Glutamatergic neuron (in vitro differentiated cells): ENCODE measurements at regions not wholly inside any gene's neighbourhood (a gene's known extent, or its start where the extent isn't known, plus 50 kb on each side); places are given as distances from the start of the nearest gene placed in this dataset.

Experiments used
- DNase-seq: peaks from one replicate; pipeline ENCODE4 v3.0.0; 2022
- H3K27ac Mint-ChIP-seq: one replicate; pipeline ENCODE4 v1.8.0; 2020; ENCODE audit warnings: mild to moderate bottlenecking, mixed read lengths, inconsistent platforms; ENCODE audit not compliant: unreplicated experiment
- H3K27me3 Mint-ChIP-seq: one replicate; pipeline ENCODE4 v1.8.0; 2020; ENCODE audit warnings: mild to moderate bottlenecking, moderate library complexity, mixed read lengths, inconsistent platforms; ENCODE audit not compliant: unreplicated experiment
- H3K36me3 Mint-ChIP-seq: one replicate; pipeline ENCODE4 v1.8.0; 2020; ENCODE audit warnings: mild to moderate bottlenecking, mixed read lengths, inconsistent platforms; ENCODE audit not compliant: unreplicated experiment
- H3K4me1 Mint-ChIP-seq: one replicate; pipeline ENCODE4 v1.8.0; 2020; ENCODE audit warnings: mild to moderate bottlenecking, low read depth, mixed read lengths, inconsistent platforms; ENCODE audit not compliant: unreplicated experiment
- H3K4me3 Mint-ChIP-seq: one replicate; pipeline ENCODE4 v1.8.0; 2020; ENCODE audit warnings: mild to moderate bottlenecking, mixed read lengths, inconsistent platforms; ENCODE audit not compliant: unreplicated experiment
- H3K9me3 Mint-ChIP-seq: one replicate; pipeline ENCODE4 v1.8.0; 2020; ENCODE audit warnings: mild to moderate bottlenecking, moderate library complexity, mixed read lengths, inconsistent platforms; ENCODE audit not compliant: unreplicated experiment
- TF ChIP-seq, protein P1 (sequence below): fragments of 200-600 bp; sonication (generic); IDR thresholded peaks from one replicate; pipeline ENCODE4 v1.5.0; 2021; ENCODE audit not compliant: partially characterized antibody, unreplicated experiment

- DNase-seq, result no peak
- Mint-ChIP-seq H3K27ac (no peak overlapping the region), H3K4me1 (no peaks in the 10 kb centered on the region), H3K27me3 (no peaks in the 10 kb centered on the region), H3K9me3 (no peaks in the 10 kb centered on the region), H3K36me3 (no peaks in the 10 kb centered on the region), H3K4me3 (no peak overlapping the region)
- TF ChIP-seq, protein P1, sequence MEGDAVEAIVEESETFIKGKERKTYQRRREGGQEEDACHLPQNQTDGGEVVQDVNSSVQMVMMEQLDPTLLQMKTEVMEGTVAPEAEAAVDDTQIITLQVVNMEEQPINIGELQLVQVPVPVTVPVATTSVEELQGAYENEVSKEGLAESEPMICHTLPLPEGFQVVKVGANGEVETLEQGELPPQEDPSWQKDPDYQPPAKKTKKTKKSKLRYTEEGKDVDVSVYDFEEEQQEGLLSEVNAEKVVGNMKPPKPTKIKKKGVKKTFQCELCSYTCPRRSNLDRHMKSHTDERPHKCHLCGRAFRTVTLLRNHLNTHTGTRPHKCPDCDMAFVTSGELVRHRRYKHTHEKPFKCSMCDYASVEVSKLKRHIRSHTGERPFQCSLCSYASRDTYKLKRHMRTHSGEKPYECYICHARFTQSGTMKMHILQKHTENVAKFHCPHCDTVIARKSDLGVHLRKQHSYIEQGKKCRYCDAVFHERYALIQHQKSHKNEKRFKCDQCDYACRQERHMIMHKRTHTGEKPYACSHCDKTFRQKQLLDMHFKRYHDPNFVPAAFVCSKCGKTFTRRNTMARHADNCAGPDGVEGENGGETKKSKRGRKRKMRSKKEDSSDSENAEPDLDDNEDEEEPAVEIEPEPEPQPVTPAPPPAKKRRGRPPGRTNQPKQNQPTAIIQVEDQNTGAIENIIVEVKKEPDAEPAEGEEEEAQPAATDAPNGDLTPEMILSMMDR, result no peak
These were observed 63.3 kb upstream of the MAGI3 start for GRCh38 chr1:113326976-113327375.

DNA sequence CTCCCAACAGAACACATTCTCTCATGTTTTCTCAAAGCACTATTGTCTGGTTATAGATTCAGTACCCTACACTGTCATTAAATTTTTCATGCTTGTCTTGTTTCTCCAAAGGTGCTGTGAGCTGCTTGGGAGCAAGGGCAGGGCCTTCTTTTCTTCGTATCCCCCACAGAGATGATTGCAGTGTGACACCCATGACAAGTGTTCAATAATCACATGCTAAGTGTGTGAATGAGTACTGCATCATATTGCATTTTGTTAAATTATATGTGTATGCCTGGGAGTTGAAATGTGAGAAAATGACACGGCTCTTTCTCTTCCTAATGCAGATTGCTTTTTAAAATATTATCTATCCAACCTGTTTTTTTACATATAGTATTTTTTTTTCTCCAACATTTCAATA is 57.3 kb upstream of the MAGI3 start:
- no peak overlapping the region for H3K4me3 Mint-ChIP-seq
- H3K9me3 Mint-ChIP-seq, result no peaks in the 10 kb centered on the region
- H3K4me1 Mint-ChIP-seq, result no peaks in the 10 kb centered on the region
- H3K27me3 Mint-ChIP-seq, result no peaks in the 10 kb centered on the region
- no peaks in the 10 kb centered on the region for H3K36me3 Mint-ChIP-seq
- TF ChIP-seq, protein P1, result no peak
- no peak overlapping the region for H3K27ac Mint-ChIP-seq
- no peak for DNase-seq

GRCh38 chr1:113340038-113340437 is 50.3 kb upstream of the MAGI3 start:
- Mint-ChIP-seq H3K4me3 (no peak overlapping the region), H3K36me3 (no peaks in the 10 kb centered on the region), H3K9me3 (no peaks in the 10 kb centered on the region), H3K27ac (no peak overlapping the region), H3K4me1 (no peaks in the 10 kb centered on the region), H3K27me3 (no peaks in the 10 kb centered on the region)
- DNase-seq, result no peak
- TF ChIP-seq, protein P1, result no peak
